ENCODE measurements at regions not wholly inside any gene's neighbourhood (a gene's known extent, or its start where the extent isn't known, plus 50 kb on each side); places are given as distances from the start of the nearest gene placed in this dataset.

DNA sequence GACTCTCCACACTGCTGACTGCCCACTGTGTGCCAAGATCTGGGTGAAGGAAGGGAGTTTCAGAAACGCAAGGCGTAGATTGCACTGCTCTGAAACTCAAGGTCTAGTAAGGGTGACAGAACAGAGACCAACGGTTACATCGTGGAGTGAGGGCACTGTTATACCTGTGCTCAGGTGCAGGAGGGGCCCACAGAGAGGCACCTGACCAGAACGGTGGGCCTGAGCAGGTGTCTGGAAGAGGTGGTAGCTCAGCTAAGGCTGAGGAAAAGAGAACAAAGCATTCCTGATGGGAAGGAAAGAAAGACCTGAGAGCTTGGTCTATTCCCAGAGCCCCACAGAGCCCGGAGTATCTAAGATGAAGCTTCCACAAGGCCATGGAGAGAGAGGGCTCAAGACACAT lies 267.2 kb downstream of the MED10 start:
- TF ChIP-seq, protein P1, sequence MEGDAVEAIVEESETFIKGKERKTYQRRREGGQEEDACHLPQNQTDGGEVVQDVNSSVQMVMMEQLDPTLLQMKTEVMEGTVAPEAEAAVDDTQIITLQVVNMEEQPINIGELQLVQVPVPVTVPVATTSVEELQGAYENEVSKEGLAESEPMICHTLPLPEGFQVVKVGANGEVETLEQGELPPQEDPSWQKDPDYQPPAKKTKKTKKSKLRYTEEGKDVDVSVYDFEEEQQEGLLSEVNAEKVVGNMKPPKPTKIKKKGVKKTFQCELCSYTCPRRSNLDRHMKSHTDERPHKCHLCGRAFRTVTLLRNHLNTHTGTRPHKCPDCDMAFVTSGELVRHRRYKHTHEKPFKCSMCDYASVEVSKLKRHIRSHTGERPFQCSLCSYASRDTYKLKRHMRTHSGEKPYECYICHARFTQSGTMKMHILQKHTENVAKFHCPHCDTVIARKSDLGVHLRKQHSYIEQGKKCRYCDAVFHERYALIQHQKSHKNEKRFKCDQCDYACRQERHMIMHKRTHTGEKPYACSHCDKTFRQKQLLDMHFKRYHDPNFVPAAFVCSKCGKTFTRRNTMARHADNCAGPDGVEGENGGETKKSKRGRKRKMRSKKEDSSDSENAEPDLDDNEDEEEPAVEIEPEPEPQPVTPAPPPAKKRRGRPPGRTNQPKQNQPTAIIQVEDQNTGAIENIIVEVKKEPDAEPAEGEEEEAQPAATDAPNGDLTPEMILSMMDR (IDR thresholded peaks at IDR 0.05) = no peak
- no peak for TF ChIP-seq EP300 (IDR thresholded peaks at IDR 0.05)
